ENCODE measurements at regions not wholly inside any gene's neighbourhood (a gene's known extent, or its start where the extent isn't known, plus 50 kb on each side); places are given as distances from the start of the nearest gene placed in this dataset.
"Not testable (repeated sequence)": the region's sequence is repeated elsewhere in the genome, so short reads cannot be mapped to it uniquely, and the experiment has no call there.

DNA sequence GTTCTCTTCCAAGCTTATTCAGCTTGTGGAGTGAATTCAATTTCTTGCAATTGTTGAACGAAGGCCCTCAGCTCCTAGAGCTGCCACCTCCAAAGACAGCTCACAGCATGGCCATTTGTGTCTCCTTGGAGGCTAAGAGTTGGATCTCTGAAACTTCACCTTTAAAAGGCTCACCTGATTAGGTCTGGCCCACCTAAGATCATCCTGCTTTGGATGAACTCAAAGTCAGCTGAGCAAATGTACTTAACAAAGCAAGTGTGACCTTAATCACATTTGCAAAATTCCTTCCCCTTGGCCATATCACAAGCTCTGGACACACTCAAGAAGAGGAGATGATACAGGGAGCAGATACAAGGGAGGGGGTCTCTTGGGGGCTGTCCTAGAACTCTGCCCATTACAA, 67.8 kb upstream of the EEF2KMT start:
- TF ChIP-seq, protein P1, sequence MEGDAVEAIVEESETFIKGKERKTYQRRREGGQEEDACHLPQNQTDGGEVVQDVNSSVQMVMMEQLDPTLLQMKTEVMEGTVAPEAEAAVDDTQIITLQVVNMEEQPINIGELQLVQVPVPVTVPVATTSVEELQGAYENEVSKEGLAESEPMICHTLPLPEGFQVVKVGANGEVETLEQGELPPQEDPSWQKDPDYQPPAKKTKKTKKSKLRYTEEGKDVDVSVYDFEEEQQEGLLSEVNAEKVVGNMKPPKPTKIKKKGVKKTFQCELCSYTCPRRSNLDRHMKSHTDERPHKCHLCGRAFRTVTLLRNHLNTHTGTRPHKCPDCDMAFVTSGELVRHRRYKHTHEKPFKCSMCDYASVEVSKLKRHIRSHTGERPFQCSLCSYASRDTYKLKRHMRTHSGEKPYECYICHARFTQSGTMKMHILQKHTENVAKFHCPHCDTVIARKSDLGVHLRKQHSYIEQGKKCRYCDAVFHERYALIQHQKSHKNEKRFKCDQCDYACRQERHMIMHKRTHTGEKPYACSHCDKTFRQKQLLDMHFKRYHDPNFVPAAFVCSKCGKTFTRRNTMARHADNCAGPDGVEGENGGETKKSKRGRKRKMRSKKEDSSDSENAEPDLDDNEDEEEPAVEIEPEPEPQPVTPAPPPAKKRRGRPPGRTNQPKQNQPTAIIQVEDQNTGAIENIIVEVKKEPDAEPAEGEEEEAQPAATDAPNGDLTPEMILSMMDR (IDR thresholded peaks at IDR 0.05), result not testable (repeated sequence)
- not testable (repeated sequence) for TF ChIP-seq POLR2A (IDR thresholded peaks at IDR 0.05)
